ENCODE measurements at regions not wholly inside any gene's neighbourhood (a gene's known extent, or its start where the extent isn't known, plus 50 kb on each side); places are given as distances from the start of the nearest gene placed in this dataset.

GRCh38 chrX:118167361-118167760 lies 50.8 kb upstream of the KLHL13 start:
- FAIRE-seq (peak; percentile 13), DNase-seq (ENCODE audit: low read depth in 1 of 2, low spot score in 2 of 2) (no peak)
- H3K9ac ChIP-seq (replicated peaks in 1 of 4; ENCODE audit: extremely low read depth in 1 of 4, low read depth in 3 of 4, low read length in 3 of 4) = no peak overlapping the region
- H3K4me3 ChIP-seq (ENCODE audit: extremely low read depth in 1 of 4, insufficient read depth in 2 of 4, low read depth in 3 of 4, low read length in 4 of 4) = no peak overlapping the region
- no peak overlapping the region for H3K18ac ChIP-seq (ENCODE audit: extremely low read depth, low read length)
- H3K79me2 ChIP-seq (ENCODE audit: control insufficient read depth in 1 of 2, insufficient read depth in 2 of 2, low read length in 2 of 2) = no peaks in the 10 kb centered on the region
- no peak overlapping the region for H2BK120ac ChIP-seq (replicated peaks; ENCODE audit: low read depth, low read length)
- no peak overlapping the region for H2BK5ac ChIP-seq (ENCODE audit: low read depth, low read length)
- no peak overlapping the region for H2BK20ac ChIP-seq (ENCODE audit: low read length)
- H3K4ac ChIP-seq (replicated peaks; ENCODE audit: insufficient read length, low read depth, low read length) = no peak overlapping the region
- no peaks in the 10 kb centered on the region for H3K9me3 ChIP-seq (ENCODE audit: insufficient read depth in 2 of 2, low read depth in 1 of 2, low read length in 1 of 2)
- H2BK12ac ChIP-seq (ENCODE audit: low read depth, low read length) = no peak overlapping the region
- no peak overlapping the region for H2AFZ ChIP-seq (ENCODE audit: low read length)
- H3K27ac ChIP-seq (ENCODE audit: low read depth, low read length) = no peak overlapping the region
- H4K8ac ChIP-seq (ENCODE audit: extremely low read depth, insufficient read depth, low read length) = no peak overlapping the region
- H3K4me1 ChIP-seq (replicated peaks in 1 of 4; ENCODE audit: control insufficient read depth in 3 of 4, insufficient read depth in 4 of 4, low read length in 3 of 4) = no peaks in the 10 kb centered on the region
- no peak overlapping the region for H2BK15ac ChIP-seq (ENCODE audit: low read length)
- no peaks in the 10 kb centered on the region for H3K23me2 ChIP-seq (ENCODE audit: low read depth, low read length)
- no peaks in the 10 kb centered on the region for H3K79me1 ChIP-seq (ENCODE audit: low read depth, low read length)
- no peak overlapping the region for H3K56ac ChIP-seq (replicated peaks; ENCODE audit: insufficient read length, low read depth, low read length)
- H4K20me1 ChIP-seq (replicated peaks in 1 of 2; ENCODE audit: control insufficient read depth in 1 of 2, insufficient read depth in 2 of 2, low read length in 2 of 2) = no peaks in the 10 kb centered on the region
- ChIA-PET POLR2A (ENCODE audit: partially characterized antibody) (interaction anchor here (0.6 kb wide), 1 partner anchor 30 kb away, joined by 3 read pairs; no protein-coding TSS in a partner anchor), CTCF (ENCODE audit: partially characterized antibody) (no interaction called here)
- H4K91ac ChIP-seq (replicated peaks; ENCODE audit: insufficient read length, low read length) = no peak overlapping the region
- no peak overlapping the region for H3K23ac ChIP-seq (ENCODE audit: insufficient read length)
- 88% methylated on average over 1 of the region's 1 CpG; no CpG with 5 or more reads in 1 of the 2 experiments for WGBS, 2 experiments (ENCODE audit: extremely low coverage in 1 of 2, insufficient coverage in 1 of 2, insufficient read length in 1 of 2, insufficient replicate concordance in 2 of 2, low coverage in 1 of 2, low lambda C conversion rate in 2 of 2, missing lambda C conversion rate in 1 of 2)
- 0 out of 2 replicates have a peak, but pooled peaks have one; percentile 7 for TF ChIP-seq MAFK (IDR thresholded peaks at IDR 0.05; ENCODE audit: low read depth, low read length)
- TF ChIP-seq GTF2F1 (IDR thresholded peaks at IDR 0.05; ENCODE audit: borderline replicate concordance, low read depth, low read length) = no peak
- H3K27me3 ChIP-seq (replicated peaks in 1 of 4; ENCODE audit: control insufficient read depth in 3 of 4, extremely low read depth in 1 of 4, insufficient read depth in 3 of 4, low read length in 3 of 4) = no peaks in the 10 kb centered on the region
- no peak overlapping the region for H3K14ac ChIP-seq (ENCODE audit: insufficient read length)
- H3K4me2 ChIP-seq (ENCODE audit: insufficient read depth in 1 of 2, low read depth in 2 of 2, low read length in 2 of 2) = no peak overlapping the region
- H4K5ac ChIP-seq (ENCODE audit: insufficient read length, low read depth, low read length) = no peak overlapping the region
- no peaks in the 10 kb centered on the region for H3K36me3 ChIP-seq (ENCODE audit: control insufficient read depth in 2 of 4, insufficient read depth in 4 of 4, low read length in 3 of 4)
- no peak overlapping the region for H2AK5ac ChIP-seq (ENCODE audit: low read depth, low read length)

All from H1 (cell line).